Uterus (tissue), 2 donors: ENCODE measurements at regions not wholly inside any gene's neighbourhood (a gene's known extent, or its start where the extent isn't known, plus 50 kb on each side); places are given as distances from the start of the nearest gene placed in this dataset.

Experiments used
- POLR2A ChIP-seq, 2 donors: fragments of 450-650 bp; IDR thresholded peaks; one replicate each; pipeline ENCODE4 v1.6.1; 2016; ENCODE audit warnings: antibody characterized with exemption in 2 of 2, mild to moderate bottlenecking in 1 of 2, moderate library complexity in 1 of 2
- TF ChIP-seq, protein P1 (sequence below), 4 experiments: fragments of 200-600 bp in 2 of 4; fragments of 450-650 bp in 2 of 4; sonication (generic) in 2 of 4; IDR thresholded peaks; one replicate each; pipeline ENCODE4 v1.5.1; 2016 to 2019; ENCODE audit warnings: antibody characterized with exemption in 4 of 4, mild to moderate bottlenecking in 2 of 4, moderate library complexity in 1 of 4

- TF ChIP-seq POLR2A (IDR thresholded peaks at IDR 0.05): no peak
- TF ChIP-seq, protein P1, sequence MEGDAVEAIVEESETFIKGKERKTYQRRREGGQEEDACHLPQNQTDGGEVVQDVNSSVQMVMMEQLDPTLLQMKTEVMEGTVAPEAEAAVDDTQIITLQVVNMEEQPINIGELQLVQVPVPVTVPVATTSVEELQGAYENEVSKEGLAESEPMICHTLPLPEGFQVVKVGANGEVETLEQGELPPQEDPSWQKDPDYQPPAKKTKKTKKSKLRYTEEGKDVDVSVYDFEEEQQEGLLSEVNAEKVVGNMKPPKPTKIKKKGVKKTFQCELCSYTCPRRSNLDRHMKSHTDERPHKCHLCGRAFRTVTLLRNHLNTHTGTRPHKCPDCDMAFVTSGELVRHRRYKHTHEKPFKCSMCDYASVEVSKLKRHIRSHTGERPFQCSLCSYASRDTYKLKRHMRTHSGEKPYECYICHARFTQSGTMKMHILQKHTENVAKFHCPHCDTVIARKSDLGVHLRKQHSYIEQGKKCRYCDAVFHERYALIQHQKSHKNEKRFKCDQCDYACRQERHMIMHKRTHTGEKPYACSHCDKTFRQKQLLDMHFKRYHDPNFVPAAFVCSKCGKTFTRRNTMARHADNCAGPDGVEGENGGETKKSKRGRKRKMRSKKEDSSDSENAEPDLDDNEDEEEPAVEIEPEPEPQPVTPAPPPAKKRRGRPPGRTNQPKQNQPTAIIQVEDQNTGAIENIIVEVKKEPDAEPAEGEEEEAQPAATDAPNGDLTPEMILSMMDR (IDR thresholded peaks at IDR 0.05): peak; percentile 54 to 65 (median 58)
Observed at GRCh38 chr2:105521176-105521575, 122.3 kb upstream of the FHL2 start.
